ENCODE measurements at regions not wholly inside any gene's neighbourhood (a gene's known extent, or its start where the extent isn't known, plus 50 kb on each side); places are given as distances from the start of the nearest gene placed in this dataset.
"Not testable (repeated sequence)": the region's sequence is repeated elsewhere in the genome, so short reads cannot be mapped to it uniquely, and the experiment has no call there.

DNA sequence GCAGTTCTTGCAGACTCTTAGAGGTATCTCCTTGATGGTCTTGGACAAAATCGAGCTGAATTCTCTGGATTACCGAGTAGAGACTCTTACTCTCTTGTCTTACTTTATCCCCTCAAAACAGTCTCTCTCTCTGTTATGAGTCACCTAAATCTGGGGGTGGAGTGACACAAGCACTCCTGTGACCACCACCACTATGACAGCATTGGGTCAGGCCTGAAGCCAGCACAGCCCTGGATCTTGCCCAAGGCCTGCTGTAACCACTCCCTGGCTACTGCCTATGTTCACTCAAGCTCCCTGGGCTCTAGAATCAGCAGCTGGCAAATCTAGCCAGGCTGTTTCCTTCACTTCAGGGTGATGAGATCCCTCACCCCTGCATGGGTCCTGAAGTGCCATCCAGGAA is 662.5 kb downstream of the LUZP2 start:
- DNase-seq (ENCODE audit: low spot score) = no peak

DNA sequence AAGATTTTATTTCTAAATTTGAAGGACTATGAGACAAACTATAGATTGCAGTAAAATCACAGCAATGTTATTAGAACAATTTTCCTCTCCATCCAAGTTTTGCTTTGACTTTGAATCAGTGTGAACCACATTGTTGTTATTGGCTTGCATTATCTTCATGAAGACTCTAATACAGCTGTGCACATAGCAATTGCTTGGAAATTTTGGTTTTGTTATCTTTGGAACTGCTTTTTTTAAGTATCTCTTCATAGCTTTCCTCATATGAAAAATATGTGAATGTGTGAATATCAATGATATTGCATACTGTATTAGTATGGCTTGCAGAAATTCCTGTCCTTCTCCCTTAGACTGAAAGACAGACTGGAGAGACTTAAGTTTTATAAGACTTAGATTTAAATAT is 666.6 kb downstream of the LUZP2 start:
- DNase-seq (ENCODE audit: low spot score) = no peak

DNA sequence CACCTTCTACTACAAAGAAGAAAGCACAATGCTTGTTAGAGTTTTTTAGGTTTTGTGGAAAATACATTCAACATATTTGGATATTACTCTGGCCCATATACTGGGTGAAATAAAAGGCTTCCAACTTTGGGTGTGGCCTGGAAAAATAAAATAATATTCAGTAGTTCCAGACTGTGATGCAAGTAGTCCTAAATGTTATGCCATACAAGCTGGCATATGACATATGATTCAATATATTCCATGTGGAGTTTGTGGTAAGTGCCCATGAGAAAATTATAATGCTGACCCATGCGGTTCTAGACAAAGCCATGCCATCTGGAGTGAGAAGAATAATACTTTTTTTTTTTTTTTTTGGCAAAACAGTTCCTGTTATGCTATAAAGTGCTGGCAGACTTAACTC is 683.3 kb downstream of the LUZP2 start:
- no peak for DNase-seq (ENCODE audit: low spot score)

DNA sequence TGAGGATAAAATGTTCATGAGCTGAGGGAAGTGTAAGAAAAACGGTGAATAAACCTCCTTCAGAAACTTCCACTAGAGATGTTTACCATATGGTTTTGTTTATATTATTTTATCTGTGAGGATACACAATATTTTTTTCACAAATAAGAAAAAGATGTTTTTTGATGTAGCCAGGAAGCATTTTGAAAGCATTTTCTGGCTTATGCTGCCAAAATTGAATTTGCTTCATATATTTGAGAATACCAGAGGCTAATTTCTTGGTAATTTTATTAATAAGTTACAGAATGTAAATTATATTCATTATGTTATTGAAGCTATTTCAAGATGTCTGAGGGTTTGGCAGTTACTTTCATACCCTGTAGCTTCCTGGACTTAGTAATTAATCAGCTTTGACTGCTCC is 686.6 kb downstream of the LUZP2 start:
- no peak for DNase-seq (ENCODE audit: low spot score)

DNA sequence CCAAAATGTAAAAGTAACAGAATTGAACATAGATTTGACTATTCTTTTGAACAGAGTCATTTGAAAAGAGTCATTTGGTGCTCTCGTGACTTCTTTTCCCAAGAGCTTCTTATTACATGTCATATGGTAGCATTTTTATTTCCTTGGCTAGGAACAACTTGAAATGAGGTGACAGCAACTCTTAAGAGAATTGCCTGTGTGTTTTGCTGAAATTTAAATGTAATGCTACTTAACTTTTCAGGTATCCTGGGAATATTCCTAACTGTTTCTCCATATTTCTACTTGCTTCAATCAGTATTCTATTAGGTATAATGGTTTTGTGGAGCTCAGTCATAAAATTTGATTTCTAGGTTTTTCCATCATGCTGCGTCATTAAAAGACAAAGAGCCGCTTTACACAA is 700.7 kb downstream of the LUZP2 start:
- DNase-seq (ENCODE audit: low spot score) = no peak

DNA sequence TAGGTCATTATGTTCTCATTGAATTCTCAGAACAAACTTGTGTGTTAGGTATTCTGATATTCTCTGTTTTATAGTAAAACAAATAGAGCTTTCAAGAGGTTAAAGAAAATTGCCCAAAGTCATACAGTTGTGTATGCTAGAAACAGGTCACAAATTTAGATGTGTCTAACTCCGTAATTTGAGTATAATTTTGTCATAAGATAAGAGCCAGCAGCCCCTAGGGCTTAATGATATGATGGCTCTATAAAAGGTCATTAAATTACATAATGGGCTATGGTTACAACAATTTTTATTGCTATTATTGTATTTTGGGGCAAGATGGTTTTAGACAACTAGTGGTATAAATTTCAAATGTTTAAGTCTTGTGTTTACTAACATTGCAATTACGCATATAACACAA is 701.9 kb downstream of the LUZP2 start:
- DNase-seq (ENCODE audit: low spot score) = no peak

DNA sequence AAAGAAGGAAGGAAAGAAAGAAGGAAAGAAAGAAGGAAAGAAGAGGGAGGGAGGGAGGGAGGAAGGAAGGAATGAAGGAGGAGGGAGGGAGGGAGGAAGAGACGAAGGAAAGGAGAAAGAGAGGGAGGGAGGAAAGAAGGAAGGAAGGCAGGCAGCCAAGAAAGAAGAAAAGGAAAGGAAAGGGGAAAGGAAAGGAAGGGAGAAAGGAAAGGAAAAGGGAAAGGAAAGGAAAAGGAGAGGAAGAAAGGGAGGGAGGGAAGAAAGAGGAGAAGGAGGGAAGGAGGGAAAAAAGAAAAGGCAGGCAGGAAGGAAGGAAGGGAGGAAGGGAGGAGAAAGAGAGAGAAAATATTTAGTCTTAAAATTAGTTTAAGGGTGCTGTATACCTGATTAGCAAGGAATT is 704.1 kb downstream of the LUZP2 start:
- DNase-seq (ENCODE audit: low spot score) = no peak

DNA sequence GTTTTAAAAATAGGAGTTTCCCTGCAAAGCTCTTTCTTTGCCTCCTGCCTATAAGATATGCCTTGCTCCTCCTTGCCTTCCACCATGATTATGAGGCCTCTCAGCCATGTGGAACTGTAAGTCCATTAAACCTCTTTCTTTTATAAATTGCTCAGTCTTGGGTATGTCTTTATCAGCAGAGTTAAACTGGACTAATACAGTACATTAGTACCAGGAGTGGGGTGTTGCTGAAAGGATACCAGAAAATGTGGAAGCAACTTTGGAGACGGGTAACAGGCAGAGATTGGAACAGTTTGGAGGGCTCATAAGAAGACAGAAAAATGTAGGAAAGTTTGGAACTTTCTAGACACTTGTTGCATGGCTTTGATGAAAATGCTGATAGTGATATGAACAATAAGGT is 709.9 kb downstream of the LUZP2 start:
- DNase-seq (ENCODE audit: low spot score) = no peak

DNA sequence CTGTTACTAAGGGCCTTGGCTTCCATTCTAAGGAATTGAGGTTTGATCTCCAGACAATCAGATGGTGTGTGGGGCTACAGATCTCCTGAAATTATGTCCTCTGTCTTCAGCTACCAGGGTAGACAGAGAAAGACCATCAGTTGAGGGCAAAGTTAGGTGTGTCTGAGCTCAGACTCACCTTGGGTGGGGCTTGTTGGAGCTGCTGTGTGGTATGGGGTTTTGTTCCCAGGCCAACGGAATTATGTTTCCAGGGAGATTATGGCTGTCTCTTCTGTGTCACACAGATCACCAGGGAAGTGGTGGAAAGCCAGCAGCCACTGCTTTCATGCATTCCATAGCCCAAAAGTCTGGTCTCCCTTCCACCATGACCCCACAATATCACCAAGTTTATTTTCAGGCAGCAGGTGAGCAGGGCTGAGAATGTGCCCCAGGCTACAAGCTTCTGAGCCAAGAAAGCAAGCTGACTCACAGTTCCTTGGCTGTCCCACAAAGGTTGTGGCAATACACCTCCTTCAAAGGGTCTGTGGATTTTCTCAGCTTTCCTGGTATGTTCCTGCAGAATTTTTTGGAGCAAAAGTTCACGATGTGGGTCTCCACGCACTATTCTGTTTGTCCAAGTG is 714.9 kb downstream of the LUZP2 start:
- DNase-seq (ENCODE audit: low spot score) = no peak

DNA sequence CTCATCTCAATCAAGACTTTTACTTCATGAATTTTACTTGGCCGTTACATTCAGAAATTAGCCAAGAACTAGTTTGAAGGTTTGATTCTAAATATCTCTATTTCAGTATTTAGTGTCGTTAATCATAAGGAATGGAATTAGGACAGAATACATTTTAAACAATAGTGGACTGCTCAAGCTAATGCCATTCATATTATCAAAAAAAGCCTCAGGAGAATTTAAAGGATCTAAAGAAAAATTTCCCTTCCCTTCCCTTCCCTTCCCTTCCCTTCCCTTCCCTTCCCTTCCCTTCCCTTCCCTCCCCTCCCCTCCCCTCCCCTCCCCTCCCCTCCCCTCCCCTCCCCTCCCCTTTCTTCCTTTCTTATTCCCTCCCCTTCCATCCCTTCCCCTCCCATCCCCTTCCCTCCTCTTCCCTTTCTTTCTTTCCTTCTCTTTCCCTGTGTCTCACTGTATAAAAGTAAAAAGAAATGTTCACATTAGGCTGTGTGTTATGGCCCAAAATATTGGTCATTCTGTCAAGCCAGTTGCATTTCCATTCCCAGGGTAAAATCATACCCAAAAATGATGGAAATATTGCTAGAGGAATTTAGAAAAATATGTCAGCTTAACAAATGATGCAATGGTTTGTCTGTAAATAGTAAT is 717.8 kb downstream of the LUZP2 start:
- DNase-seq (ENCODE audit: low spot score) = no peak

DNA sequence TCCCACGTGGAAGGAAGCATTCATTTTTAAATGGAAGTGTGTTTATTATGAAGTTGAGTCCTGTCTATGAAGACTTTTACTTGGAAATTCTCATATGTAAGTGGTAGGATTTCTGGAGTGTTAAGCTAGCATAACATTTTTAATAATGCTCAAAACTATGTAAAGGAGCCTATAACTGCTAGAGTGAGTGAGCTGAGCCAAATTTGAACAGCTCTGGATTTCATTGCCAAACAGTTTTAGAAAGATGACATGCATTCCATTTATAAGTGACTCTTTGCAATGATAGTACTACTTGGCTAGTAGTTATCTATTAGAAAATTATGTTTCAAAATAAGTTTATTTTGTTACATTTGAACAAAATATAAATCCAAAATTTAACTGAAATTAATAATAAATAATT is 721.2 kb downstream of the LUZP2 start:
- DNase-seq (ENCODE audit: low spot score) = no peak

DNA sequence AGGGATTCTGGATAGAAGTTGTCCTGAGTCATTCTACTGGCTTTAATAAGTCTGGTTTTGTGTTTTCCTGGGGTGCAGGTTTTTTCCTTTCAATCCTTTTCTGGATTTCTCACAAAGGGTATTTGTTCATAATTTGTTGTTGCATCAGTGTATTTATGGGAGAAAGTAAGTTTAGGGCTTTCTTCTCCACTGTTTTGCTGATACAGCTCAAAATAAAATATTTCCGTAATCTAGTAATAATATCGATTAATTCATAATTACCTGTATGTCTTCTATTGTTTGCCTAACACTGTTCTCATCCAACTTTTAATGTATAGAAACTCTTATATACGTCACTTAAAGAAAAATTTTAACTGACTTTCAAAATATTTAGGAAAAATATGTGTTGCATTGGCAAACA is 728.2 kb downstream of the LUZP2 start:
- no peak for DNase-seq (ENCODE audit: low spot score)

DNA sequence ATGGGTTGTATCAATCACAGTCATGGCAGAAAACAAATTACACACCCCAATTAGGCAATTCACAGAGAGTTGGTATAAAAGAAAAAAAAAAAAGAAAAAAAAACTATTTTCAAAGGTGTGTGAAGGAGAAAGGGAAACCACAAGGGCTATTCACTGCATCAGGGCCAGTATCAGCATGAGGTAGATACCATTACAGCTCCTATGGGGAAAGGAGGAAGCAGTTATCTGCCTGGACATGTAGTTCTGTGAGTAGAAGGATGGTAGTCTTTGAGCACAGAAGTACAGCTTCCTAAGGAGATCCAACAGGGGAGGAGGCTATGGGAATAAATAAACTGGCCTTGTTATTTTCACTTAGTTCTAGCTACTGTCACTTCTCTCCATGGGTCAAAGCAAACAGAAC is 746.1 kb downstream of the LUZP2 start:
- no peak for DNase-seq (ENCODE audit: low spot score)

DNA sequence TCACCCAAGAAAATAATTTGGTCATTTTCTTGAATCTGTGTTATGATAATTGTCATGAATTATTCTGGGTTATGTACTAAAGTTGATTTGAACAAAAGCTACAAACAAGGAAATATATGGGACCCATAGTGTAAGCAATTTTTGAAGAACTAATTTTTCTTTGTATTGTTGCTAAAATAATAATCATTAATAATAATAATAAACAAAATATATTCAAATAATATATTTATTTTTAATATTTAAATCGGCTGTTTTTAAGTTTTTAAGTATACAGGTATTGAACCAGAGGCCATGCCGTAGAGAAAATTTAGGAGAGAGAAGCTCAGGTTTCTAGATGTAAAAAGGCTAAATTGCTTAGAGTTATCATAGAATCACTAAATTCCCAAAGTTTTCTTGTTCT is 747.3 kb downstream of the LUZP2 start:
- no peak for DNase-seq (ENCODE audit: low spot score)

DNA sequence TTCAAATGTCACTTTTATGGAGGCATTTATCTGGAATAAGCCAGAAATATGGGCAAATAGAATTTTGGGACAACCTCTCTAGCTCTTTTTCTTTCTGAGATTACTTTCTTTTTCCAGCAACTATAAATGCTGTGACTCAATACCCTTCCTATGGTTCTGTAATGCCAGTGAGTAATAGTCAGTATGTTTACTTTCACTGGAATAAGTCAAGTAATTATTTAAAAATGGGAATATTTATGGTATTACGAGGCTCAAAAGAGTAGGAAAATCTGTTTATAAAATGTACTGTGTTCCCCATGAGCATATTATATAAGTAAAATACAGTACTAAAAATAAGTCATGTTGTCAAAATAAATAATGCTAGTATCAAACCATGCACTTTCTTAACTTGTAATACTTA is 750.5 kb downstream of the LUZP2 start:
- no peak for DNase-seq (ENCODE audit: low spot score)

DNA sequence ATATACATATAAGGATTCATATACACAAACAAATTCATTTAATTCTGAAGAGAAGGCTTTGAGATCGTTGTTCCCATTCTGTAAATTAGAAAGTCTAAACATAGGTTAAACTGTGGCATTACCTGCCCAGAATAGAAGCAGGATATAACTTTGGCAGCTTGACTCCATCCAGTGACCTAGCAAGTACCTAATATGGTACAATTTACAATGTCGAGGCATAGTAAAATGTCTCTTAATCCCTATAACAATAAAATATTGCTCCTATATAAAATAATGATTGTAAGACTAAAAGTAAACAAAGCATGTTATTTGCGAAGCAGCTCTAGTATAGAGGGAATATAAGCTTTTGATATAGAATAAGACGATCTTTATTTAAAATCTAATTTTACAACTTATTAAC is 756.0 kb downstream of the LUZP2 start:
- no peak for DNase-seq (ENCODE audit: low spot score)

DNA sequence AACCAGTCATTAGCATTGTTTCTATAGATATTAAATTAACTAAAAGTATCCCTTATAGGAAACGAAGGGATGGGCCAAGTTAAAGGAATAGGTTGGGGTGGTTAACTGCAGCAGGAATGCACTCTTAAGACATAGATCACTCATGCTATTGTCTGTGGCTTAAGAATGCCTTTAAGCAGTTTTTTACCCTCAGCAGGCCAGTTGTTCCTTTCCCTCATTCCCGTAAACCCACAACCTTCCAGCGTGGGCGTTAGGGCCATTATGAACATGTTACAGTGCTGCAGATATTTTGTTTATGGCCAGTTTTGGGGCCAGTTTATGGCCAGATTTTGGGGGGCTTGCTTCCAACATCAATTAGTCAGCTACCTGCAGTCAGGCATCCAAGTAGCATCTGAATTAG is 767.0 kb downstream of the LUZP2 start:
- DNase-seq (ENCODE audit: low spot score) = not testable (repeated sequence)

DNA sequence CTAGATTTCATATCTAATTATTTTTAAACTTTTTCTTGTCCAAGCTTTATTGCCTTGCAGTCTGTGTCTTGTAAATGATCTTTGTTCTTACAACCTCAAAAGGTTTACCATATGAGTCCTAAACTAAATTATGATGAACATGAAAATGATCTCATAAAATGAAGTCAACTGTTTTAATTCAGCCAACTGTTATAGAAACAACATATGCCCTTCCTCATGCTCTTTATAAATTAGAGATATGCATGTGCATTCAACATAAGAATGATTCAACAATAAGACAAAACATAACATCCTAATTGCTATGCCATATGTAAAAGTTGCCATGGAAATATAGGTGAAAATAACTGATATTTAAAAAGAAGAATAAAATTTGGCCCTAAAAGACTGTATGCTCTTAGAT is 774.4 kb downstream of the LUZP2 start:
- no peak for DNase-seq (ENCODE audit: low spot score)

DNA sequence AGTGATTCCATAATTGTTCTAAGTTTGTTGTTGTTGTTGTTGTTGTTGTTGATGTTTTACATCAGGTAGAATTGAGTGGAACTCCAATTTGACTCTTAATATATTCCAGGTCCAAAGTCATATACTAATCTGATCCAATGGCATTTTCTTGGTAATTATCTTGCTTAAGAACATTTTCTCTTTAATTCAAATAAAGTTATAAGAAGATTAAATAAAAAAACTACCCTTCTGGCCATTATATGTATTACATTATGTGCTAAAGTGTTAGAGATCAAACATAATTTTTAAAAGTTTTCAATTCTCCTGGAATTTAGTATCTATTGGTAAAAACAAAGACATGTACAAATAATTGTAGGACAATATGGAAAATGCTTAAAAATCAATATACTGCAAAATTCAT is 775.4 kb downstream of the LUZP2 start:
- DNase-seq (ENCODE audit: low spot score) = no peak

DNA sequence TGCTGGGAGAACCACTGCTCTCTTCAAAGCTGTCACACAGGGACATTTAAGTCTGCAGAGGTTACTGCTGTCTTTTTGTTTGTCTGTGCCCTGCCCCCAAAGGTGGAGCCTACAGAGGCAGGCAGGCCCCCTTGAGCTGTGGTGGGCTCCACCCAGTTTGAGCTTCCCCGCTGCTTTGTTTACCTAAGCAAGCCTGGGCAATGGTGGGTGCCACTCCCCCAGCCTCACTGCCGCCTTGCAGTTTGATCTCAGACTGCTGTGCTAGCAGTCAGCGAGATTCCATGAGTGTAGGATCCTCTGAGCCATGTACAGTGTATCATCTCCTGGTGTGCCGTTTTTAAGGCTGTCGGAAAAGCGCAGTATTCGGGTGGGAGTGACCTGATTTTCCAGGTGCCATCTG is 784.0 kb downstream of the LUZP2 start:
- not testable (repeated sequence) for DNase-seq (ENCODE audit: low spot score)

DNA sequence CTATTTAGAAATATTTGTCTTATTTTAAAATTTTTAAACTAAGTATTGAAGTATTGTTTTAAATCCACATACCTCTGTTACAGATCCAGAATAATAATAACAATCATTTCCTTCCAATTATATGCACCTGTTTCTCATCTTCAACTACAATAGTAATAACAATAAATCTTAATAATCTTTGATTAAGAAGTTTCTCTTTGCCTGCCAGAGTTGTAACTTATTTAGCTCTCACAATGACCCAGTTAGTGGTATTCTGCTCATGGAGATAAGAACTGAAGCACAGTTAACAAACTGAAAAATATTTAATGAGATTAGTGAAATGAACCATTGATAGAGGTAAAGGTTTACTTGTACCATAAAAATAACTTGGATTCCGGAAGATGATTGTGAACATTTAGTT is 796.3 kb downstream of the LUZP2 start:
- DNase-seq (ENCODE audit: low spot score) = no peak

DNA sequence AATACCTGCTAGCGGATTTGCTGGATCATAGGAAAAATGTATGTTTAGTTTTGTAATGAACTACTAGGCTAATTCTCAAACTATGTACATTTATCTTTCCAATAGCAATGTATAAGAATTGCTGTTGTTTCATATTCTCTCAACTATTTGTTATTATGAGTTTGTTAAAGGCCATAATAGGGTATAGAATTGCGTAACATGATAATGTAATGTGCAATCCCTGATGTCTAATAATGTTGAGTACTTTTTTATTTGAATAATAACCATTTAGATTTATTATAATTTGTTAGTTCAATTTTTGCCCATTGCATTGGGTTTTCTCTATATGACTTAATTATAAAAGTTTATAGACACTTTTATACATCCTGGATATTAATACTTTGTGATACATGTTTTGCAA is 801.6 kb downstream of the LUZP2 start:
- DNase-seq (ENCODE audit: low spot score) = no peak

DNA sequence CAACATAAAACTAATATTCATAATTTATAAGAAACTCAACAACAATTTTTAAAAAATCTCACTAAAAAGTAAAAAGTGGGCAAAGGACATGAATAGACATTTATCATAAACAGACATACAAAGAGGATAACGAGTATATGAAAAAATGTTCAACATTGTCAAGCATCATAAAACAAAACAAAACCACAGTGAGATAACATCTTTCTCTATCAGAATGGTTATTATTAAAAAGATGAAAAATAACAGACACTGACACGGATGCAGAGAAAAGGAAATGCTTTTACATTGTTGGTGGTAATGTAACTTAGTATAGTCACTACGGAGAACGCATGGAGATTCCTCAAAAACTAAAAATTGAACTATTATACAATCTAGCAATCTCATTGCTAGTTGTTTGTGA is 813.0 kb downstream of the LUZP2 start:
- no peak for DNase-seq (ENCODE audit: low spot score)

DNA sequence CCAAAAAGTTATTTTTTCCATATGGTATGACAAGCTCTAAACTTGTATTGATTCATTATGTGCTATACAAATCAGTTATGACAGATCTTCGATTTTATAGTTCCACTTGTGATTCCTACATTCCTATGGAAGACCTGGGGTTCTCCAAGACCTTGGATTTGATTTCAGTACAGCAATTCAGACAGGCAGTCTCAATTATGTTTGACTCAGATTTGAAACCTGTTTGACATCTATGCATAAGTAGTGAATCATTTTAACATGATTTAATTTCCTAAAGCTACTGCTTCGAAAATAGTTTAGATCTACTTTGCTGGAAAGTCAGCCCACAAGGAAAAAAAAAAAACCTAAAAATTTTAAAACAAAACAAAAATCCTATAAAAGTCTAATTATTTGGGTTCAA is 820.4 kb downstream of the LUZP2 start:
- no peak for DNase-seq (ENCODE audit: low spot score)
